ENCODE measurements at regions not wholly inside any gene's neighbourhood (a gene's known extent, or its start where the extent isn't known, plus 50 kb on each side); places are given as distances from the start of the nearest gene placed in this dataset.

DNA sequence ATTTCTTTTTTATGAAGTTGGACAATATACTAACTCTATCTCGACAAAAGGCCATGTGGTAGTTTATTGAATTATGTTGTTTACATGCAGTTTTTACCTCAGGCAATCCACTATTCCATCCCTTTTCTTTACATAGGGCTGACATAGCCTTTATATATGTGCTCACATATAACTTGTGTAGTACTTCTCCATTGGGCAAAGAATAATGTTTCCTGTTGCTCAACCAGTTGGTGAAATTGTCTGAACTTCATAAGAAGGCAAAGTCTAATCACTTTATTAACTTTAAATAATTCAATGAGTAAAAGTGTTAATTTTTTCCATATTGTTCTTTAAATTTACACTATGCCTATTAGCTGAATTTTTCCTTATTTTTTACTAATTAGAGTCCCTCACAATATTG lies 1272.1 kb downstream of the EPHA7 start:
- TF ChIP-seq CTCF (IDR thresholded peaks at IDR 0.05) (no peak), POLR2A (IDR thresholded peaks at IDR 0.05) (no peak)

Measured in body of pancreas (tissue), 4 donors.